GM12878 (cell line): ENCODE measurements at regions not wholly inside any gene's neighbourhood (a gene's known extent, or its start where the extent isn't known, plus 50 kb on each side); places are given as distances from the start of the nearest gene placed in this dataset.

Source experiments
- CTCF ChIP-seq, 3 experiments: IDR thresholded peaks in 2 of 3; conservative IDR thresholded peaks in 1 of 3; 2 replicates each; pipeline ENCODE4 v1.5.1; 2011; ENCODE audit warnings: low read depth in 3 of 3, low read length in 3 of 3, mild to moderate bottlenecking in 3 of 3, control low read depth in 2 of 3, moderate library complexity in 2 of 3, inconsistent platforms in 1 of 3, mixed read lengths in 1 of 3; ENCODE audit not compliant: control insufficient read depth in 2 of 3, insufficient read depth in 1 of 3; ENCODE audit errors: extremely low read depth in 1 of 3
- EP300 ChIP-seq, 2 experiments: fragments of 150-350 bp in 1 of 2; IDR thresholded peaks; 2 replicates each; pipeline ENCODE4 v1.6.1; 2011 to 2012; ENCODE audit warnings: low read depth in 2 of 2, low read length in 2 of 2, borderline replicate concordance in 1 of 2, improper control_type of control experiment in 1 of 2, inconsistent platforms in 1 of 2; ENCODE audit not compliant: control insufficient read depth in 1 of 2
- FOS ChIP-seq: IDR thresholded peaks from 3 replicates; pipeline ENCODE4 v1.6.1; 2011; ENCODE audit warnings: borderline replicate concordance; ENCODE audit not compliant: insufficient read length; ENCODE audit errors: extremely low read depth
- MXI1 ChIP-seq: fragments of 150-350 bp; IDR thresholded peaks from 2 replicates; pipeline ENCODE4 v1.6.1; 2011; ENCODE audit warnings: low read depth, mild to moderate bottlenecking, inconsistent platforms, low read length, improper control_type of control experiment
- SIN3A ChIP-seq: IDR thresholded peaks from 2 replicates; pipeline ENCODE4 v1.6.1; 2012; ENCODE audit warnings: low read depth, low read length, improper control_type of control experiment

GRCh38 chr3:89692601-89693000 lies 585.2 kb downstream of the EPHA3 start:
- TF ChIP-seq CTCF (IDR thresholded peaks at IDR 0.05 in 2 of 3, conservative IDR thresholded peaks at IDR 0.05 in 1 of 3; ENCODE audit: control insufficient read depth in 2 of 3, extremely low read depth in 1 of 3, insufficient read depth in 1 of 3, low read depth in 3 of 3, low read length in 3 of 3) (no peak), SIN3A (no peak), MXI1 (no peak), EP300 (IDR thresholded peaks at IDR 0.05; ENCODE audit: borderline replicate concordance in 1 of 2, control insufficient read depth in 1 of 2, low read depth in 2 of 2, low read length in 2 of 2) (no peak), FOS (no peak)
